SK-N-SH treated with all-trans-retinoic acid at 6 μM for 48 hours (cell line): ENCODE measurements at regions not wholly inside any gene's neighbourhood (a gene's known extent, or its start where the extent isn't known, plus 50 kb on each side); places are given as distances from the start of the nearest gene placed in this dataset.

Experiments used
- ATAC-seq: fragments of 200-7000 bp; cut with Tn5 transposase; 3 replicates; pipeline ENCODE4 v1.9.1; 2020; ENCODE audit warnings: mild to moderate bottlenecking, moderate library complexity
- ARNTL ChIP-seq: fragments of 450-650 bp; formaldehyde crosslinking; IDR thresholded peaks from 2 replicates; pipeline ENCODE4 v1.5.0; 2020; ENCODE audit warnings: low read depth, mild to moderate bottlenecking, moderate library complexity, borderline replicate concordance
- BACH2 ChIP-seq: fragments of 250-450 bp; sonication (Bioruptor Pico); IDR thresholded peaks from 2 replicates; pipeline ENCODE4 v1.9.0; 2021; ENCODE audit warnings: mild to moderate bottlenecking, borderline replicate concordance
- CSDC2 ChIP-seq: fragments of 250-450 bp; sonication (Bioruptor Pico); IDR thresholded peaks from 2 replicates; pipeline ENCODE4 v1.5.0; 2020; ENCODE audit warnings: mild to moderate bottlenecking, moderate library complexity
- ESRRG ChIP-seq: fragments of 250-450 bp; sonication (Bioruptor Pico); IDR thresholded peaks from 2 replicates; pipeline ENCODE4 v1.6.1; 2021; ENCODE audit warnings: mild to moderate bottlenecking
- GLIS3 ChIP-seq: fragments of 250-450 bp; sonication (Bioruptor Pico); IDR thresholded peaks from 2 replicates; pipeline ENCODE4 v1.5.0; 2020; ENCODE audit warnings: mild to moderate bottlenecking, moderate library complexity
- ISL1 ChIP-seq: fragments of 250-450 bp; sonication (Bioruptor Pico); IDR thresholded peaks from 2 replicates; pipeline ENCODE4 v2.1.2; 2022; ENCODE audit warnings: mild to moderate bottlenecking, moderate library complexity
- OSR1 ChIP-seq: fragments of 250-450 bp; sonication (Bioruptor Pico); IDR thresholded peaks from 2 replicates; pipeline ENCODE4 v1.8.0; 2022; ENCODE audit warnings: moderate library complexity, mild to moderate bottlenecking, inconsistent platforms
- PPARA ChIP-seq: fragments of 250-450 bp; sonication (Bioruptor Pico); IDR thresholded peaks from 2 replicates; pipeline ENCODE4 v1.5.0; 2020; ENCODE audit warnings: mild to moderate bottlenecking, borderline replicate concordance
- RARB ChIP-seq: fragments of 250-450 bp; sonication (Bioruptor Pico); IDR thresholded peaks from 2 replicates; pipeline ENCODE4 v1.8.0; 2021; ENCODE audit warnings: mild to moderate bottlenecking, moderate library complexity
- SNAI2 ChIP-seq: fragments of 250-450 bp; sonication (Bioruptor Pico); IDR thresholded peaks from 2 replicates; pipeline ENCODE4 v1.5.0; 2020; ENCODE audit warnings: mild to moderate bottlenecking, moderate library complexity
- TCF4 ChIP-seq: fragments of 250-450 bp; sonication (Bioruptor Pico); IDR thresholded peaks from 2 replicates; pipeline ENCODE4 v1.8.0; 2021; ENCODE audit warnings: mild to moderate bottlenecking, moderate library complexity, borderline replicate concordance
- TOX ChIP-seq: fragments of 250-450 bp; sonication (Bioruptor Pico); IDR thresholded peaks from 2 replicates; pipeline ENCODE4 v1.8.0; 2021; ENCODE audit warnings: mild to moderate bottlenecking, moderate library complexity, borderline replicate concordance
- ZC3H10 ChIP-seq: fragments of 250-450 bp; sonication (Bioruptor Pico); IDR thresholded peaks from 2 replicates; pipeline ENCODE4 v1.5.1; 2021; ENCODE audit warnings: mild to moderate bottlenecking, moderate library complexity
- ZFP3 ChIP-seq: fragments of 250-450 bp; sonication (Bioruptor Pico); IDR thresholded peaks from 2 replicates; pipeline ENCODE4 v1.5.0; 2020; ENCODE audit warnings: mild to moderate bottlenecking, moderate library complexity
- ZFP30 ChIP-seq: fragments of 450-650 bp; formaldehyde crosslinking; IDR thresholded peaks from 2 replicates; pipeline ENCODE4 v1.5.0; 2022; ENCODE audit warnings: mild to moderate bottlenecking, moderate library complexity
- ZNF565 ChIP-seq: fragments of 450-650 bp; formaldehyde crosslinking; conservative IDR thresholded peaks from 2 replicates; pipeline ENCODE4 v1.5.0; 2020; ENCODE audit warnings: low read depth, mild to moderate bottlenecking, moderate library complexity
- ZNF70 ChIP-seq: fragments of 450-650 bp; formaldehyde crosslinking; IDR thresholded peaks from 2 replicates; pipeline ENCODE4 v1.5.0; 2020; ENCODE audit warnings: mild to moderate bottlenecking, moderate library complexity
- ZNF8 ChIP-seq: fragments of 450-650 bp; formaldehyde crosslinking; IDR thresholded peaks from 2 replicates; pipeline ENCODE4 v1.5.0; 2020; ENCODE audit warnings: mild to moderate bottlenecking, moderate library complexity
- TF ChIP-seq, protein P1 (sequence below): fragments of 250-450 bp; sonication (Bioruptor Pico); IDR thresholded peaks from 2 replicates; pipeline ENCODE4 v1.5.0; 2020; ENCODE audit warnings: mild to moderate bottlenecking, moderate library complexity
- TF ChIP-seq, protein P2 (sequence below): fragments of 250-450 bp; sonication (Bioruptor Pico); IDR thresholded peaks from 2 replicates; pipeline ENCODE4 v1.5.1; 2020; ENCODE audit warnings: low read depth, mild to moderate bottlenecking, moderate library complexity
- TF ChIP-seq, protein P3 (sequence below): fragments of 250-450 bp; sonication (Bioruptor Pico); IDR thresholded peaks from 2 replicates; pipeline ENCODE4 v1.8.0; 2020; ENCODE audit warnings: mild to moderate bottlenecking, moderate library complexity, borderline replicate concordance
- TF ChIP-seq, protein P4 (sequence below): fragments of 250-450 bp; sonication (Bioruptor Pico); IDR thresholded peaks from 2 replicates; pipeline ENCODE4 v1.5.1; 2021; ENCODE audit warnings: mild to moderate bottlenecking, moderate library complexity

DNA sequence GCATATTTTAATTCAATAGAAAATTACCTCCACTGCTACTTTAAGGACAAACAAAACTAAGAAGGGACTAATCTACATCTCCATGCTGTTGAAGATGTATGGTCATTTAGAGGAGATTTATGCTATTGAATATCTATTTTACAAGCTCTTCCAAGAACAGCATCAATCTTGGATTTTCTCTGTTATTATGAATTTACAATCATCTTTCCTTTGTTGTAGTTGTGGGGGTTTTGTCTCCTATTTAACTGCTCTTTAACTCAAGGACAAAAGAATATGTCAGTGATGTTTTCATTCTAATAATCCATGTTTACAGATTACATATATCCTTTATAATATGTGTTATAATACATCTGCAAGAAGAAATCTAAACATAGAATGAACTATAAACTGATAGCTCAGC is 907.8 kb downstream of the ROBO2 start (continued):
- TF ChIP-seq ISL1 (CRISPR knock-in tag): no peak
- no peak for TF ChIP-seq ZNF8 (CRISPR knock-in tag)
- TF ChIP-seq ESRRG (CRISPR knock-in tag): no peak
- TF ChIP-seq, all 23 proteins: peak for 0

DNA sequence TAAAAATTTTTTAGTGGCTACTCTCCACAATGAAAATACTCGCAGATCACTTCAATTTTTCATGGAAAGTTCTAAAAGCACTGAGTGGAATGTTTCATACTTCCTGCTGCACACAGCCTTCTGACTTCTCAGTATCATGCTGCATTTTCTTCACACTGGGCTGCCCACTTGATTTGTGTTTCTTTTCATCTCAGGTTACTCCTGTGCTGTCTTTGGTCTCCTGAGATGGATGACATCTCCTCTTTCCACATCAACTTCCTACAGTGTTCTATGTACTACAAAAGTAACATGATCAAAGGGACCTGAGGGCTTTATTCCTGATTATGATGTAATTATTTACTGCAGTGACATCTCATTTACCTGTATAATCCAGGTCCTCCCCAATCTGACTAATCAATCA is 927.7 kb downstream of the ROBO2 start:
- no peak for ATAC-seq
- TF ChIP-seq ZFP30 (CRISPR knock-in tag) (no peak), ZNF8 (CRISPR knock-in tag) (no peak), ZFP3 (CRISPR knock-in tag) (no peak), TOX (CRISPR knock-in tag) (no peak), SNAI2 (CRISPR knock-in tag) (no peak), ISL1 (CRISPR knock-in tag) (no peak), RARB (CRISPR knock-in tag) (no peak), ZC3H10 (CRISPR knock-in tag) (no peak), TCF4 (no peak), ARNTL (CRISPR knock-in tag) (no peak), OSR1 (no peak), ZNF565 (CRISPR knock-in tag) (no peak), ZNF70 (CRISPR knock-in tag) (no peak)
- TF ChIP-seq, protein P1, sequence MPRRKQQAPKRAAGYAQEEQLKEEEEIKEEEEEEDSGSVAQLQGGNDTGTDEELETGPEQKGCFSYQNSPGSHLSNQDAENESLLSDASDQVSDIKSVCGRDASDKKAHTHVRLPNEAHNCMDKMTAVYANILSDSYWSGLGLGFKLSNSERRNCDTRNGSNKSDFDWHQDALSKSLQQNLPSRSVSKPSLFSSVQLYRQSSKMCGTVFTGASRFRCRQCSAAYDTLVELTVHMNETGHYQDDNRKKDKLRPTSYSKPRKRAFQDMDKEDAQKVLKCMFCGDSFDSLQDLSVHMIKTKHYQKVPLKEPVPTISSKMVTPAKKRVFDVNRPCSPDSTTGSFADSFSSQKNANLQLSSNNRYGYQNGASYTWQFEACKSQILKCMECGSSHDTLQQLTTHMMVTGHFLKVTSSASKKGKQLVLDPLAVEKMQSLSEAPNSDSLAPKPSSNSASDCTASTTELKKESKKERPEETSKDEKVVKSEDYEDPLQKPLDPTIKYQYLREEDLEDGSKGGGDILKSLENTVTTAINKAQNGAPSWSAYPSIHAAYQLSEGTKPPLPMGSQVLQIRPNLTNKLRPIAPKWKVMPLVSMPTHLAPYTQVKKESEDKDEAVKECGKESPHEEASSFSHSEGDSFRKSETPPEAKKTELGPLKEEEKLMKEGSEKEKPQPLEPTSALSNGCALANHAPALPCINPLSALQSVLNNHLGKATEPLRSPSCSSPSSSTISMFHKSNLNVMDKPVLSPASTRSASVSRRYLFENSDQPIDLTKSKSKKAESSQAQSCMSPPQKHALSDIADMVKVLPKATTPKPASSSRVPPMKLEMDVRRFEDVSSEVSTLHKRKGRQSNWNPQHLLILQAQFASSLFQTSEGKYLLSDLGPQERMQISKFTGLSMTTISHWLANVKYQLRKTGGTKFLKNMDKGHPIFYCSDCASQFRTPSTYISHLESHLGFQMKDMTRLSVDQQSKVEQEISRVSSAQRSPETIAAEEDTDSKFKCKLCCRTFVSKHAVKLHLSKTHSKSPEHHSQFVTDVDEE (CRISPR knock-in tag): no peak
- TF ChIP-seq, protein P2, sequence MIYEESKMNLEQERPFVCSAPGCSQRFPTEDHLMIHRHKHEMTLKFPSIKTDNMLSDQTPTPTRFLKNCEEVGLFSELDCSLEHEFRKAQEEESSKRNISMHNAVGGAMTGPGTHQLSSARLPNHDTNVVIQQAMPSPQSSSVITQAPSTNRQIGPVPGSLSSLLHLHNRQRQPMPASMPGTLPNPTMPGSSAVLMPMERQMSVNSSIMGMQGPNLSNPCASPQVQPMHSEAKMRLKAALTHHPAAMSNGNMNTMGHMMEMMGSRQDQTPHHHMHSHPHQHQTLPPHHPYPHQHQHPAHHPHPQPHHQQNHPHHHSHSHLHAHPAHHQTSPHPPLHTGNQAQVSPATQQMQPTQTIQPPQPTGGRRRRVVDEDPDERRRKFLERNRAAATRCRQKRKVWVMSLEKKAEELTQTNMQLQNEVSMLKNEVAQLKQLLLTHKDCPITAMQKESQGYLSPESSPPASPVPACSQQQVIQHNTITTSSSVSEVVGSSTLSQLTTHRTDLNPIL (CRISPR knock-in tag): no peak

DNA sequence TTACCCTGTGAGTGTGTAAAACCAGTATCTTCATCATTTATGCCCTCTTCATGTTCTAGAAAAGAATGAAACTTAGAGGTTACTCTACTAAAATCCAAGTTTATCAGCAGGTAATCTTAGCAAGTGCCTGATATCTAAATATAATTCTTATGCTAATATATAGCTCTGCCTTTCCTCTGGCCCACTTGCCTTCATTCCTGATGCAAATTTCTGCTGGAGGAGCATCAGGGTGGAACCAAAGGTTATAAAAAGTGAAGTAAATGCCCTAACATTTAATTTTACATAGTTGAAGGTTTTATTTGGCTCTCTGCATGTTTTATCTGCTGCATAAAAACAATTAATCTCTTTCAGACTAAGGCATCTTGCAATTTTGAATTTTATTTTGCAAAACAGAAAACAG is 936.2 kb downstream of the ROBO2 start:
- no peak for TF ChIP-seq TCF4
- no peak for TF ChIP-seq ZNF8 (CRISPR knock-in tag)
- no peak for TF ChIP-seq ZFP3 (CRISPR knock-in tag)
- TF ChIP-seq ESRRG (CRISPR knock-in tag): no peak
- TF ChIP-seq TOX (CRISPR knock-in tag): no peak
- no peak for TF ChIP-seq BACH2
- no peak for TF ChIP-seq ZC3H10 (CRISPR knock-in tag)
- TF ChIP-seq, protein P1 (CRISPR knock-in tag): no peak
- TF ChIP-seq, protein P3, sequence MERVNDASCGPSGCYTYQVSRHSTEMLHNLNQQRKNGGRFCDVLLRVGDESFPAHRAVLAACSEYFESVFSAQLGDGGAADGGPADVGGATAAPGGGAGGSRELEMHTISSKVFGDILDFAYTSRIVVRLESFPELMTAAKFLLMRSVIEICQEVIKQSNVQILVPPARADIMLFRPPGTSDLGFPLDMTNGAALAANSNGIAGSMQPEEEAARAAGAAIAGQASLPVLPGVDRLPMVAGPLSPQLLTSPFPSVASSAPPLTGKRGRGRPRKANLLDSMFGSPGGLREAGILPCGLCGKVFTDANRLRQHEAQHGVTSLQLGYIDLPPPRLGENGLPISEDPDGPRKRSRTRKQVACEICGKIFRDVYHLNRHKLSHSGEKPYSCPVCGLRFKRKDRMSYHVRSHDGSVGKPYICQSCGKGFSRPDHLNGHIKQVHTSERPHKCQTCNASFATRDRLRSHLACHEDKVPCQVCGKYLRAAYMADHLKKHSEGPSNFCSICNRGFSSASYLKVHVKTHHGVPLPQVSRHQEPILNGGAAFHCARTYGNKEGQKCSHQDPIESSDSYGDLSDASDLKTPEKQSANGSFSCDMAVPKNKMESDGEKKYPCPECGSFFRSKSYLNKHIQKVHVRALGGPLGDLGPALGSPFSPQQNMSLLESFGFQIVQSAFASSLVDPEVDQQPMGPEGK (CRISPR knock-in tag): no peak
- TF ChIP-seq ISL1 (CRISPR knock-in tag): no peak
- TF ChIP-seq GLIS3 (CRISPR knock-in tag): no peak
- TF ChIP-seq, protein P2 (CRISPR knock-in tag): no peak
- no peak for TF ChIP-seq PPARA (CRISPR knock-in tag)
- TF ChIP-seq CSDC2 (CRISPR knock-in tag): no peak
- TF ChIP-seq ARNTL (CRISPR knock-in tag): no peak
- no peak for TF ChIP-seq OSR1
- TF ChIP-seq, protein P4, sequence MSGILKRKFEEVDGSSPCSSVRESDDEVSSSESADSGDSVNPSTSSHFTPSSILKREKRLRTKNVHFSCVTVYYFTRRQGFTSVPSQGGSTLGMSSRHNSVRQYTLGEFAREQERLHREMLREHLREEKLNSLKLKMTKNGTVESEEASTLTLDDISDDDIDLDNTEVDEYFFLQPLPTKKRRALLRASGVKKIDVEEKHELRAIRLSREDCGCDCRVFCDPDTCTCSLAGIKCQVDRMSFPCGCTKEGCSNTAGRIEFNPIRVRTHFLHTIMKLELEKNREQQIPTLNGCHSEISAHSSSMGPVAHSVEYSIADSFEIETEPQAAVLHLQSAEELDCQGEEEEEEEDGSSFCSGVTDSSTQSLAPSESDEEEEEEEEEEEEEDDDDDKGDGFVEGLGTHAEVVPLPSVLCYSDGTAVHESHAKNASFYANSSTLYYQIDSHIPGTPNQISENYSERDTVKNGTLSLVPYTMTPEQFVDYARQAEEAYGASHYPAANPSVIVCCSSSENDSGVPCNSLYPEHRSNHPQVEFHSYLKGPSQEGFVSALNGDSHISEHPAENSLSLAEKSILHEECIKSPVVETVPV (CRISPR knock-in tag): no peak
- no peak for TF ChIP-seq SNAI2 (CRISPR knock-in tag)
- TF ChIP-seq ZFP30 (CRISPR knock-in tag): no peak
- TF ChIP-seq ZNF70 (CRISPR knock-in tag): no peak
- ATAC-seq: no peak
